Gastroesophageal sphincter (tissue), 4 donors: ENCODE measurements at regions not wholly inside any gene's neighbourhood (a gene's known extent, or its start where the extent isn't known, plus 50 kb on each side); places are given as distances from the start of the nearest gene placed in this dataset.

Source experiments
- ATAC-seq: fragments of 150-250 bp; one replicate; pipeline ENCODE4 v1.9.1; 2016; ENCODE audit warnings: mild to moderate bottlenecking, moderate library complexity
- H3K27ac ChIP-seq, 4 donors: fragments of 200-600 bp; sonication (generic) in 3 of 4; 1 replicate in 3 of 4; 2 replicates in 1 of 4; pipeline ENCODE4 v1.5.1; 2016 to 2019
- H3K27me3 ChIP-seq: fragments of 200-600 bp; sonication (generic); one replicate; pipeline ENCODE4 v1.5.1; 2019
- H3K36me3 ChIP-seq, 2 donors: fragments of 200-600 bp; sonication (generic); one replicate each; pipeline ENCODE4 v1.5.1; 2019; ENCODE audit warnings: control low read depth in 1 of 2
- H3K4me1 ChIP-seq, 3 donors: fragments of 200-600 bp; sonication (generic); 1 replicate in 2 of 3; 2 replicates in 1 of 3; pipeline ENCODE4 v1.5.1; 2016 to 2019; ENCODE audit warnings: control low read depth in 2 of 3
- H3K4me3 ChIP-seq, 2 donors: fragments of 200-600 bp; sonication (generic); one replicate each; pipeline ENCODE4 v1.5.1; 2019; ENCODE audit warnings: mild to moderate bottlenecking in 1 of 2, moderate library complexity in 1 of 2
- H3K9me3 ChIP-seq, 3 donors: fragments of 200-600 bp; sonication (generic); one replicate each; pipeline ENCODE4 v1.5.1; 2017 to 2019; ENCODE audit warnings: control low read depth in 2 of 3
- EP300 ChIP-seq: sonication (generic); formaldehyde crosslinking; IDR thresholded peaks from one replicate; pipeline ENCODE4 v1.6.1; 2017; ENCODE audit warnings: antibody characterized with exemption, mild to moderate bottlenecking
- POLR2A ChIP-seq, 2 donors: fragments of 450-650 bp; IDR thresholded peaks; one replicate each; pipeline ENCODE4 v1.6.1; 2017; ENCODE audit warnings: antibody characterized with exemption in 2 of 2, mild to moderate bottlenecking in 2 of 2, moderate library complexity in 1 of 2
- POLR2AphosphoS5 ChIP-seq: sonication (generic); formaldehyde crosslinking; IDR thresholded peaks from one replicate; pipeline ENCODE4 v1.6.1; 2017; ENCODE audit warnings: antibody characterized with exemption
- WGBS, 2 donors: methylation state at CpG; one replicate each; pipeline ENCODE4 v1.1.5; 2018; ENCODE audit warnings: low coverage in 1 of 2; 5-methylcytosine and 5-hydroxymethylcytosine counted together
- TF ChIP-seq, protein P1 (sequence below), 4 experiments: fragments of 200-600 bp in 2 of 4; fragments of 450-650 bp in 2 of 4; sonication (generic) in 1 of 4; IDR thresholded peaks; one replicate each; pipeline ENCODE4 v1.5.1; 2017 to 2019; ENCODE audit warnings: antibody characterized with exemption in 4 of 4, mild to moderate bottlenecking in 2 of 4, moderate library complexity in 2 of 4

DNA sequence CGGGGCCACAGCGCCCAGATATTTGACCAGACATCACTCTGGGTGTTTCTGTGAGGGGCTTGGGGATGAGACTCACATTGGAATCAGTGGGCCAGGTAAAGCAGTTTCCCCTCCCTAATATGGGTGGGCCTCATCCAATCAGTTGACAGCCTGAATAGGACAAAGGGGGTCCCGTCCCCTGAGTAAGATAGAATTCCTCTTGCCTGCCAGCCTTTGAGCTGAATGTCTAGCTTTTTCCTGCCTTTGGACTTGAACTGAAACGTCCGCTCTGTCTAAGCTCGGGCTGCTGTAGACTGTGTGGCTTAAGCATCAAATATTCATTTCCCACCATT lies 88.8 kb upstream of the DIO3 start:
- no peak for TF ChIP-seq POLR2AphosphoS5
- no peak for TF ChIP-seq EP300
- TF ChIP-seq, protein P1, sequence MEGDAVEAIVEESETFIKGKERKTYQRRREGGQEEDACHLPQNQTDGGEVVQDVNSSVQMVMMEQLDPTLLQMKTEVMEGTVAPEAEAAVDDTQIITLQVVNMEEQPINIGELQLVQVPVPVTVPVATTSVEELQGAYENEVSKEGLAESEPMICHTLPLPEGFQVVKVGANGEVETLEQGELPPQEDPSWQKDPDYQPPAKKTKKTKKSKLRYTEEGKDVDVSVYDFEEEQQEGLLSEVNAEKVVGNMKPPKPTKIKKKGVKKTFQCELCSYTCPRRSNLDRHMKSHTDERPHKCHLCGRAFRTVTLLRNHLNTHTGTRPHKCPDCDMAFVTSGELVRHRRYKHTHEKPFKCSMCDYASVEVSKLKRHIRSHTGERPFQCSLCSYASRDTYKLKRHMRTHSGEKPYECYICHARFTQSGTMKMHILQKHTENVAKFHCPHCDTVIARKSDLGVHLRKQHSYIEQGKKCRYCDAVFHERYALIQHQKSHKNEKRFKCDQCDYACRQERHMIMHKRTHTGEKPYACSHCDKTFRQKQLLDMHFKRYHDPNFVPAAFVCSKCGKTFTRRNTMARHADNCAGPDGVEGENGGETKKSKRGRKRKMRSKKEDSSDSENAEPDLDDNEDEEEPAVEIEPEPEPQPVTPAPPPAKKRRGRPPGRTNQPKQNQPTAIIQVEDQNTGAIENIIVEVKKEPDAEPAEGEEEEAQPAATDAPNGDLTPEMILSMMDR (IDR thresholded peaks at IDR 0.05): no peak
- TF ChIP-seq POLR2A (IDR thresholded peaks at IDR 0.05): no peak
- Histone ChIP-seq H3K27me3 (peaks cover 16% of the 10 kb centered on the region), H3K36me3 (no peaks in the 10 kb centered on the region), H3K4me1 (peaks cover 0 to 25% (median 4%) of the 10 kb centered on the region in 3 donors), H3K4me3 (no peak overlapping the region), H3K9me3 (no peaks in the 10 kb centered on the region), H3K27ac (no peak overlapping the region)
- 85% methylated on average over 5 of the region's 6 CpGs; no CpG with 5 or more reads in 1 of the 2 donors for WGBS, 2 donors
- ATAC-seq: no peak

DNA sequence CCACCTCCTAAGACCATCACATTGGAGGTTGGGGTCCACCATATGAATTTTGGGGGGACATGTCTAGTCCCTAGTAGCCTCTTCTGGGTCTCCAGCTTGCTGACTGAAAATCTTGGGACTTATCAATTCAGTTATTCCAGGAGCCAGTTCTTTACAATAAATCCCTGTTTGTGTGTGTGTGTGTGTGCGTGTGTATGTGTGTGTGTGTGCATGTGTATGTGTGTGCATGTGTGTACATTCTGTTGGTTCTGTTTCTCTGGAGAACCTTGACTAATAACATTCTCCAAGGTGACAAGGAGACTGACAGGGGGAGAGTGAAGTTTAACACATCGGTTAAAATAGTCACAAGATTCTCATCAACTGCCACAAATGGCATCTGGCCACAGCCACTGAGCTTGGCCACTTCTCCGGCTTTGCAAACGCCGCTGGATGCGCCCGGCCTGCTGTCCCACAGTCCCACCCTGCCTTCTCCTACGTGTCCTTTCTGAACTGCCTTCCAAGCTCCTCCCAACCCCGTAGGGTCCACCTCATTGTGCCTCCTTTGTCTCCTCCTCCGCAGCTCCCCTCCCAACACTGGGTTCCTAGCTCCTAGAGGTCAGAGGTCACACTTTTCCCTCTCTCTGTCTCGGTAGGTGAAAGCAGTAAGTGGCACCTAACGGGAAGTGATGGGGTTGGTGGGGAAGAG lies 88.1 kb upstream of the DIO3 start:
- TF ChIP-seq POLR2AphosphoS5 (no peak), EP300 (no peak), POLR2A (IDR thresholded peaks at IDR 0.05) (no peak)
- TF ChIP-seq, protein P1 (IDR thresholded peaks at IDR 0.05): no peak
- peaks cover 16% of the 10 kb centered on the region for H3K27me3 ChIP-seq
- no peak overlapping the region for H3K4me3 ChIP-seq
- peaks cover 0 to 25% (median 4%) of the 10 kb centered on the region in 3 donors for H3K4me1 ChIP-seq
- H3K9me3 ChIP-seq: no peaks in the 10 kb centered on the region
- no peaks in the 10 kb centered on the region for H3K36me3 ChIP-seq
- no peak for ATAC-seq
- 85 to 96% methylated on average over 4 to 9 of the region's 12 CpGs for WGBS, 2 donors
- H3K27ac ChIP-seq: no peak overlapping the region

DNA sequence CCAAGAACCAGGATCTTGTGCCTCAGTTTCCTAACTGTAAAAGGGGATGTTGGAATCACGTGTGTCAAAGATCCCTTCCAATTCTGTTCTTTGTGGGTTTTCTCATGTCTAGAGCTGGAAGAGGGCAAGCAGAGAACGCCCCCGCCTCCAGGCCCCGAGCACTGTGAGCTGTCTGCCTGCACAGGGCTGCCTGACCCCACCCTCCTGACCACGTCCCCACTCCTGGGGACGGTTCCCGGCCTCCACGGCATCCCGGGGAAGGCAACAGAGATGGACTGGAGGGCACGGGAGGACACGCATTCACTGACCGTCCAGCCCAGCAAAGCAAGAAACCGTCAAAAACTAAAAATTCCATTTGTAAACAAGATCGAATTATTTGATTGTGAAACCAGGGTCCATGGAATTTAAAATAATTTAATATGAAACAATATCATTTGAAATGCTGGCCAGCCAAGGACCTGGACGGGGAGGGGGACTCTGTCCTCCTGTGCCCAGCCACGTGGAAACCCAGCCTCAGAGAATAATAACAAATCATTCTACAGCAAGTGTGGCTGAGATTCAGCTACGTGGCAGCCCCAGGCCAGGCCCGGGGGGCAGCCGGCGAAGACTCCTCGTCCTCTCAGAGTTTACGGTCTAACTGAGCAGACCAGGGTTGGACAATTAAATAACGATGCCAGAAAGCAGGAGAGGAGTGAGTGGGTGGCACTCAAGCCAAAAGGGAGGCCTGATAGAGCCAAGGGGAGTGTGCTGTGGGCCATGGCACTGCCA lies 87.3 kb upstream of the DIO3 start:
- H3K9me3 ChIP-seq: no peaks in the 10 kb centered on the region
- H3K4me3 ChIP-seq: no peak overlapping the region
- H3K27ac ChIP-seq: no peak overlapping the region
- H3K27me3 ChIP-seq: peaks cover 16% of the 10 kb centered on the region
- no peak for ATAC-seq
- 65 to 84% methylated on average over 5 to 7 of the region's 23 CpGs for WGBS, 2 donors
- no peak for TF ChIP-seq POLR2A (IDR thresholded peaks at IDR 0.05)
- TF ChIP-seq EP300: no peak
- TF ChIP-seq, protein P1 (IDR thresholded peaks at IDR 0.05): no peak
- TF ChIP-seq POLR2AphosphoS5: no peak
- no peaks in the 10 kb centered on the region for H3K36me3 ChIP-seq
- peaks cover 0 to 25% (median 4%) of the 10 kb centered on the region in 3 donors for H3K4me1 ChIP-seq

DNA sequence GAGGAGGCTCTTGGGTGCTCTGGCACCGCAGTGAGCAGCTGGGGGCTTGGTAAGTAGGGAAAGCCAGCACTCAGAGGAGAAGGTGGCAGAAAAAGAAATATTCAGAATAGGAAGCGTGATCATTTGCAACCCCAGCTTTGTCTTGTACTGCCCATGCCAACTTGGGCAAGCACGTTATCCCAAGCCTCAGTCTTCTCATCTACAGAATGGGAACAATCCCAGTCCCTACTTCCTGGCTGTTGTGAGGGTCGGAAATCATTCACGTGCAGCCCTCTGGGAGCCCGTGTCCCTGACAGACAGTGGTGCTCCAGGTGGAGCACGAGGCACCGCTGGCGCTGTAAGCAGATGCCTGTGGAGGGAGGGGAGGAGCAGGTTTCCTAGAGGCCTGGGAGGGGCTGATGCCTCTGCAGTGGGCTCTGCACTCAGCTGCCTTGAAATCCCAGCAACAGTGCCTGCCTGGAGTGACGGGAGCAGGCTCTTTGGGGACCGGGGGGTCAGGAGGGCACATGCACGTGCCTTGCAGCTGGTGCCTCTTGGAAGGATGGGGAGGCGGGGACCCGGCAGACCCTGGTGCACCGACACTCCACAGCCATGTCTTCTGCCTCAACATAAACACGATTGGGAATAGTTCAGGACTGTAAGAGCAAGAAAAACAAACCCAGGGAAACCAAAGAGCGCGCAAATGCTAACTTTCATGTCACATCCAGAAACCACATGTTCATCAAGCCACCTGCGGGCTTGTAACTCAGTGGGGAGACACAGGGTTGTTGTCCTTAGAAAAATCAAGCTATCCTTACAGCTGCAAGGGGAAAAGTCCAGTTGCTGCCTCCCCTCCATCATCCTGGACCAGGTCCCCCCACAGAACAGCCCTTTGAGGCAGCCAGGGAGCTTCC lies 86.5 kb upstream of the DIO3 start:
- Histone ChIP-seq H3K36me3 (no peaks in the 10 kb centered on the region), H3K27me3 (peaks cover 16% of the 10 kb centered on the region), H3K27ac (peak overlapping the region in 3 of 4 donors; percentile 37 to 71 (median 57)), H3K4me1 (peaks cover 0 to 25% (median 4%) of the 10 kb centered on the region in 3 donors), H3K4me3 (peak overlapping the region in 1 of 2 donors; percentile 19), H3K9me3 (no peaks in the 10 kb centered on the region)
- no peak for ATAC-seq
- 55 to 96% methylated on average over 6 to 12 of the region's 19 CpGs for WGBS, 2 donors
- TF ChIP-seq EP300 (no peak), POLR2A (IDR thresholded peaks at IDR 0.05) (no peak)
- TF ChIP-seq, protein P1 (IDR thresholded peaks at IDR 0.05): no peak
